Fibroblast of lung (primary cell): ENCODE measurements at regions not wholly inside any gene's neighbourhood (a gene's known extent, or its start where the extent isn't known, plus 50 kb on each side); places are given as distances from the start of the nearest gene placed in this dataset.

ENCODE experiments used
- EZH2 ChIP-seq: IDR thresholded peaks from 2 replicates; pipeline ENCODE4 v1.5.1; 2012; ENCODE audit warnings: low read length, control low read depth, mild to moderate bottlenecking; ENCODE audit errors: missing control alignments
- TF ChIP-seq, protein P1 (sequence below), 2 donors: IDR thresholded peaks in 1 of 2; conservative IDR thresholded peaks in 1 of 2; 1 replicate in 1 of 2; 2 replicates in 1 of 2; pipeline ENCODE4 v1.5.1; 2011 to 2012; ENCODE audit warnings: low read length in 2 of 2, control low read depth in 1 of 2, inconsistent platforms in 1 of 2, low read depth in 1 of 2, mild to moderate bottlenecking in 1 of 2

GRCh38 chr5:90168399-90168798 lies 241.2 kb downstream of the CETN3 start:
- TF ChIP-seq, protein P1, sequence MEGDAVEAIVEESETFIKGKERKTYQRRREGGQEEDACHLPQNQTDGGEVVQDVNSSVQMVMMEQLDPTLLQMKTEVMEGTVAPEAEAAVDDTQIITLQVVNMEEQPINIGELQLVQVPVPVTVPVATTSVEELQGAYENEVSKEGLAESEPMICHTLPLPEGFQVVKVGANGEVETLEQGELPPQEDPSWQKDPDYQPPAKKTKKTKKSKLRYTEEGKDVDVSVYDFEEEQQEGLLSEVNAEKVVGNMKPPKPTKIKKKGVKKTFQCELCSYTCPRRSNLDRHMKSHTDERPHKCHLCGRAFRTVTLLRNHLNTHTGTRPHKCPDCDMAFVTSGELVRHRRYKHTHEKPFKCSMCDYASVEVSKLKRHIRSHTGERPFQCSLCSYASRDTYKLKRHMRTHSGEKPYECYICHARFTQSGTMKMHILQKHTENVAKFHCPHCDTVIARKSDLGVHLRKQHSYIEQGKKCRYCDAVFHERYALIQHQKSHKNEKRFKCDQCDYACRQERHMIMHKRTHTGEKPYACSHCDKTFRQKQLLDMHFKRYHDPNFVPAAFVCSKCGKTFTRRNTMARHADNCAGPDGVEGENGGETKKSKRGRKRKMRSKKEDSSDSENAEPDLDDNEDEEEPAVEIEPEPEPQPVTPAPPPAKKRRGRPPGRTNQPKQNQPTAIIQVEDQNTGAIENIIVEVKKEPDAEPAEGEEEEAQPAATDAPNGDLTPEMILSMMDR (conservative IDR thresholded peaks at IDR 0.05 in 1 of 2, IDR thresholded peaks at IDR 0.05 in 1 of 2; ENCODE audit: low read depth in 1 of 2, low read length in 2 of 2) = no peak
- no peak for TF ChIP-seq EZH2
